HT1080 (cell line): ENCODE measurements at regions not wholly inside any gene's neighbourhood (a gene's known extent, or its start where the extent isn't known, plus 50 kb on each side); places are given as distances from the start of the nearest gene placed in this dataset.
"Not testable (repeated sequence)": the region's sequence is repeated elsewhere in the genome, so short reads cannot be mapped to it uniquely, and the experiment has no call there.

Experiments
- DNase-seq: peaks from one replicate; pipeline ENCODE4 v3.0.0-alpha.2; 2015; ENCODE audit warnings: low read depth

GRCh38 chr3:40886660-40887425, 312.5 kb upstream of the CTNNB1 start:
- DNase-seq, result no peak

GRCh38 chr3:40891186-40891585, 308.1 kb upstream of the CTNNB1 start:
- no peak for DNase-seq

GRCh38 chr3:40895109-40895508, 304.2 kb upstream of the CTNNB1 start:
- no peak for DNase-seq

GRCh38 chr3:40899286-40899712, 300.0 kb upstream of the CTNNB1 start:
- DNase-seq, result peak; percentile 91

GRCh38 chr3:40901298-40901697, 298.0 kb upstream of the CTNNB1 start:
- DNase-seq, result no peak

GRCh38 chr3:40901796-40902195, 297.5 kb upstream of the CTNNB1 start:
- no peak for DNase-seq

- not testable (repeated sequence) for DNase-seq
Observed at GRCh38 chr3:40907907-40908465, 291.3 kb upstream of the CTNNB1 start.

GRCh38 chr3:40908612-40909011, 290.7 kb upstream of the CTNNB1 start:
- no peak for DNase-seq

- no peak for DNase-seq
Observed at GRCh38 chr3:40911264-40911663, 288.0 kb upstream of the CTNNB1 start.

GRCh38 chr3:40911928-40912327, 287.4 kb upstream of the CTNNB1 start:
- no peak for DNase-seq

GRCh38 chr3:40912461-40912860, 286.8 kb upstream of the CTNNB1 start:
- no peak for DNase-seq

GRCh38 chr3:40913192-40913591, 286.1 kb upstream of the CTNNB1 start:
- DNase-seq, result no peak

- no peak for DNase-seq
Observed at GRCh38 chr3:40913641-40914040, 285.7 kb upstream of the CTNNB1 start.

GRCh38 chr3:40914475-40914874, 284.8 kb upstream of the CTNNB1 start:
- DNase-seq, result no peak

- DNase-seq, result no peak
Observed at GRCh38 chr3:40915346-40915865, 283.9 kb upstream of the CTNNB1 start.

GRCh38 chr3:40920041-40920440, 279.3 kb upstream of the CTNNB1 start:
- DNase-seq, result peak; percentile 70

- DNase-seq, result no peak
Observed at GRCh38 chr3:40921251-40921650, 278.1 kb upstream of the CTNNB1 start.

- DNase-seq, result no peak
Observed at GRCh38 chr3:40923143-40923542, 276.2 kb upstream of the CTNNB1 start.

- no peak for DNase-seq
Observed at GRCh38 chr3:40923651-40924050, 275.7 kb upstream of the CTNNB1 start.

GRCh38 chr3:40924559-40925141, 274.7 kb upstream of the CTNNB1 start:
- no peak for DNase-seq

GRCh38 chr3:40925231-40925630, 274.1 kb upstream of the CTNNB1 start:
- DNase-seq, result no peak

GRCh38 chr3:40930131-40930538, 269.2 kb upstream of the CTNNB1 start:
- peak; percentile 22 for DNase-seq

- DNase-seq, result no peak
Observed at GRCh38 chr3:40930756-40931155, 268.5 kb upstream of the CTNNB1 start.
